ENCODE measurements at regions not wholly inside any gene's neighbourhood (a gene's known extent, or its start where the extent isn't known, plus 50 kb on each side); places are given as distances from the start of the nearest gene placed in this dataset.

DNA sequence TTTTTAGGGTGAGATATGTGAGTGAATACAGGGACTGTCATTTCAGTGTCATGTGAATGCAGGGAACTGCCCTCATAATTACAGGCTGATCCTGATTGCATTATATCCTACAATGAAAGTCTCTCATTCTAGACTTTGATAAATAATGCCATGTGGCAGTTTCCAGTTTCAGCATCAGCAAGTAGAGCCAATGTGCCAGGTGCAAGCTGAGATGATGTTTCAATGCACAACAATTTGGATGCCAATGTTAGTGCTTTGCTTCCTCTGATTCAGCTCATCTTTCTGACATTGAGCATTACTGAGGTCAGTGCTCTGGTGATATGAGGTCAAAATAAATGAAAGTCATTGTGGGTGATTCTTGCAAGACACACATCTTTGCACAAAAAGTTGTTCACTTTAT, 63.7 kb upstream of the TFPI start:
- ChIA-PET CTCF (ENCODE audit: partially characterized antibody) (interaction anchor here (1.0 kb wide), 1 partner anchor 37 kb away, joined by 3 read pairs; no protein-coding TSS in a partner anchor), POLR2A (ENCODE audit: partially characterized antibody) (no interaction called here)
- FAIRE-seq: no peak

More for the DNA sequence above, 63.7 kb upstream of the TFPI start:
- Histone ChIP-seq H3K9ac (replicated peaks in 1 of 4; ENCODE audit: extremely low read depth in 1 of 4, low read depth in 3 of 4, low read length in 3 of 4) (no peak overlapping the region), H3K9me3 (ENCODE audit: insufficient read depth in 2 of 2, low read depth in 1 of 2, low read length in 1 of 2) (no peaks in the 10 kb centered on the region), H2BK120ac (replicated peaks; ENCODE audit: low read depth, low read length) (no peak overlapping the region), H3K36me3 (ENCODE audit: control insufficient read depth in 2 of 4, insufficient read depth in 4 of 4, low read length in 3 of 4) (no peaks in the 10 kb centered on the region), H3K56ac (replicated peaks; ENCODE audit: insufficient read length, low read depth, low read length) (no peak overlapping the region), H3K27me3 (replicated peaks in 1 of 4; ENCODE audit: control insufficient read depth in 3 of 4, extremely low read depth in 1 of 4, insufficient read depth in 3 of 4, low read length in 3 of 4) (no peaks in the 10 kb centered on the region), H2BK20ac (ENCODE audit: low read length) (no peak overlapping the region), H2BK12ac (ENCODE audit: low read depth, low read length) (no peak overlapping the region), H4K91ac (replicated peaks; ENCODE audit: insufficient read length, low read length) (no peak overlapping the region), H3K4me2 (ENCODE audit: insufficient read depth in 1 of 2, low read depth in 2 of 2, low read length in 2 of 2) (no peak overlapping the region), H3K18ac (ENCODE audit: extremely low read depth, low read length) (no peak overlapping the region), H3K79me1 (ENCODE audit: low read depth, low read length) (no peaks in the 10 kb centered on the region), H4K8ac (ENCODE audit: extremely low read depth, insufficient read depth, low read length) (no peak overlapping the region), H4K5ac (ENCODE audit: insufficient read length, low read depth, low read length) (no peak overlapping the region), H2BK5ac (ENCODE audit: low read depth, low read length) (no peak overlapping the region), H2AFZ (ENCODE audit: low read length) (no peak overlapping the region), H2BK15ac (ENCODE audit: low read length) (no peak overlapping the region), H3K4ac (replicated peaks; ENCODE audit: insufficient read length, low read depth, low read length) (no peak overlapping the region), H3K27ac (ENCODE audit: low read depth, low read length) (no peak overlapping the region), H3K4me3 (ENCODE audit: extremely low read depth in 1 of 4, insufficient read depth in 2 of 4, low read depth in 3 of 4, low read length in 4 of 4) (no peak overlapping the region), H3K79me2 (ENCODE audit: control insufficient read depth in 1 of 2, insufficient read depth in 2 of 2, low read length in 2 of 2) (no peaks in the 10 kb centered on the region), H3K14ac (ENCODE audit: insufficient read length) (no peak overlapping the region), H4K20me1 (replicated peaks in 1 of 2; ENCODE audit: control insufficient read depth in 1 of 2, insufficient read depth in 2 of 2, low read length in 2 of 2) (no peaks in the 10 kb centered on the region), H2AK5ac (ENCODE audit: low read depth, low read length) (no peak overlapping the region), H3K4me1 (replicated peaks in 1 of 4; ENCODE audit: control insufficient read depth in 3 of 4, insufficient read depth in 4 of 4, low read length in 3 of 4) (peaks cover 0 to 8% (median 5%) of the 10 kb centered on the region in 4 experiments; a peak in 3 of 7 replicates), H3K23me2 (ENCODE audit: low read depth, low read length) (no peaks in the 10 kb centered on the region), H3K23ac (ENCODE audit: insufficient read length) (no peak overlapping the region)
- no peak for DNase-seq (ENCODE audit: low read depth in 1 of 2, low spot score in 2 of 2)
- TF ChIP-seq RAD21 (IDR thresholded peaks at IDR 0.05 in 1 of 2, conservative IDR thresholded peaks at IDR 0.05 in 1 of 2; ENCODE audit: low read depth in 2 of 2, low read length in 2 of 2) (no peak), POLR2A (IDR thresholded peaks at IDR 0.05; ENCODE audit: control extremely low read depth in 1 of 2, low read depth in 2 of 2, low read length in 2 of 2) (no peak), CHD2 (IDR thresholded peaks at IDR 0.05; ENCODE audit: low read length) (no peak), MAFK (IDR thresholded peaks at IDR 0.05; ENCODE audit: low read depth, low read length) (no peak), TBP (IDR thresholded peaks at IDR 0.05; ENCODE audit: low read depth, low read length) (no peak), KDM4A (IDR thresholded peaks at IDR 0.05; ENCODE audit: low read depth, low read length, severe bottlenecking) (no peak)

Data from H1 (cell line).